Psoas muscle (tissue), 7 donors: ENCODE measurements at regions not wholly inside any gene's neighbourhood (a gene's known extent, or its start where the extent isn't known, plus 50 kb on each side); places are given as distances from the start of the nearest gene placed in this dataset.

Experiments used
- ATAC-seq, 4 donors: fragments of 200-7000 bp; cut with Tn5 transposase; one replicate each; pipeline ENCODE4 v1.9.1; 2020; ENCODE audit warnings: moderate library complexity in 3 of 4, mild to moderate bottlenecking in 2 of 4
- DNase-seq, 2 donors: peaks; one replicate each; pipeline ENCODE4 v3.0.0-alpha.2; 2020
- H3K27ac ChIP-seq: fragments of 200-600 bp; one replicate; pipeline ENCODE4 v1.8.0; 2022
- H3K27me3 ChIP-seq, 3 donors: fragments of 200-600 bp in 1 of 3; one replicate each; pipeline versions ENCODE4 v1.6.1 to v1.8.0; 2013 to 2022; ENCODE audit warnings: low read length in 2 of 3, mild to moderate bottlenecking in 2 of 3, moderate library complexity in 1 of 3; ENCODE audit not compliant: insufficient read depth in 3 of 3
- H3K36me3 ChIP-seq, 2 donors: fragments of 200-600 bp in 1 of 2; one replicate each; pipeline versions ENCODE4 v1.6.1 to v1.8.0; 2013 to 2022; ENCODE audit warnings: low read depth in 1 of 2, mild to moderate bottlenecking in 1 of 2, moderate library complexity in 1 of 2; ENCODE audit not compliant: insufficient read depth in 1 of 2
- H3K4me1 ChIP-seq: fragments of 200-600 bp; one replicate; pipeline ENCODE4 v1.8.0; 2022
- H3K4me3 ChIP-seq: fragments of 200-600 bp; one replicate; pipeline ENCODE4 v1.8.0; 2022; ENCODE audit warnings: mild to moderate bottlenecking
- H3K9me3 ChIP-seq: fragments of 200-600 bp; one replicate; pipeline ENCODE4 v1.8.0; 2022
- WGBS, 3 donors: extraction: QIAGEN DNeasy Blood & Tissue Kit; methylation state at CpG; one replicate each; pipeline versions ENCODE4 v1.1.6 to v1.1.7; 2013; 5-methylcytosine and 5-hydroxymethylcytosine counted together
- intact Hi-C, 2 donors: fragments of 100-400 bp; cut with DNase I; formaldehyde crosslinking; loops; one replicate each; pipeline versions ENCODE4 v1.11.0 to v1.14.2; 2022
- TF ChIP-seq, protein P1 (sequence below): fragments of 200-600 bp; IDR thresholded peaks from one replicate; pipeline ENCODE4 v1.8.0; 2022; ENCODE audit warnings: antibody characterized with exemption
- donor health status: healthy with polysubstance abuse.
- donor health status: DM: no; HTN: no; CAD: no; lungs with moderate emphysema.
- donor health status: Bipolar disorder and iron deficiency.
- donor health status: healthy.
- donor health status: DM: yes; HTN: yes; CAD: no.
- donor health status: DM: no; HTN: no; CAD: no.
- donor health status: DM: yes; HTN: yes; CAD: no.

DNA sequence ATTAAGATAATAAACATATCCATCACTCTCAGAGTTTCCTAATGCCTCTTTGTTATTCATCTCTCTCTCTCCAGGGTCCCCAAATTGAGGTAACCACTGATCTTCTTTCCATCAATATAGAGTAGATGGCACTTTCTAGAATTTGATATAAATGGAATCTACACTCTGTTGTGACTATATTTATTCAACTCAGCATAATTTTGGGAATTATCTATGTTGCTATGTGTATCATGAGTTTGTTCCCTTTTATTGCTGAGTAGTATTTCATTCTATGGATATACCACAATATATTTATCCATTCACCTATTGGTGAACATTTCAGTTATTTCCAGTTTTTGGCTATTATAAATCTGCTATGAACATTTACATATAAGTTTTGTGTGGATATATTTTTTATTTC, 230.7 kb downstream of the HLX start:
- Histone ChIP-seq H3K36me3 (no peaks in the 10 kb centered on the region), H3K27me3 (no peaks in the 10 kb centered on the region), H3K4me3 (no peak overlapping the region), H3K27ac (no peak overlapping the region), H3K4me1 (no peaks in the 10 kb centered on the region), H3K9me3 (no peaks in the 10 kb centered on the region)
- intact Hi-C loops: loop anchor here in 1 of 2 donors (10.0 kb wide), 1 partner anchor 225 kb away; no protein-coding TSS in a partner anchor
- DNase-seq: no peak
- no peak for ATAC-seq
- TF ChIP-seq, protein P1, sequence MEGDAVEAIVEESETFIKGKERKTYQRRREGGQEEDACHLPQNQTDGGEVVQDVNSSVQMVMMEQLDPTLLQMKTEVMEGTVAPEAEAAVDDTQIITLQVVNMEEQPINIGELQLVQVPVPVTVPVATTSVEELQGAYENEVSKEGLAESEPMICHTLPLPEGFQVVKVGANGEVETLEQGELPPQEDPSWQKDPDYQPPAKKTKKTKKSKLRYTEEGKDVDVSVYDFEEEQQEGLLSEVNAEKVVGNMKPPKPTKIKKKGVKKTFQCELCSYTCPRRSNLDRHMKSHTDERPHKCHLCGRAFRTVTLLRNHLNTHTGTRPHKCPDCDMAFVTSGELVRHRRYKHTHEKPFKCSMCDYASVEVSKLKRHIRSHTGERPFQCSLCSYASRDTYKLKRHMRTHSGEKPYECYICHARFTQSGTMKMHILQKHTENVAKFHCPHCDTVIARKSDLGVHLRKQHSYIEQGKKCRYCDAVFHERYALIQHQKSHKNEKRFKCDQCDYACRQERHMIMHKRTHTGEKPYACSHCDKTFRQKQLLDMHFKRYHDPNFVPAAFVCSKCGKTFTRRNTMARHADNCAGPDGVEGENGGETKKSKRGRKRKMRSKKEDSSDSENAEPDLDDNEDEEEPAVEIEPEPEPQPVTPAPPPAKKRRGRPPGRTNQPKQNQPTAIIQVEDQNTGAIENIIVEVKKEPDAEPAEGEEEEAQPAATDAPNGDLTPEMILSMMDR: no peak

DNA sequence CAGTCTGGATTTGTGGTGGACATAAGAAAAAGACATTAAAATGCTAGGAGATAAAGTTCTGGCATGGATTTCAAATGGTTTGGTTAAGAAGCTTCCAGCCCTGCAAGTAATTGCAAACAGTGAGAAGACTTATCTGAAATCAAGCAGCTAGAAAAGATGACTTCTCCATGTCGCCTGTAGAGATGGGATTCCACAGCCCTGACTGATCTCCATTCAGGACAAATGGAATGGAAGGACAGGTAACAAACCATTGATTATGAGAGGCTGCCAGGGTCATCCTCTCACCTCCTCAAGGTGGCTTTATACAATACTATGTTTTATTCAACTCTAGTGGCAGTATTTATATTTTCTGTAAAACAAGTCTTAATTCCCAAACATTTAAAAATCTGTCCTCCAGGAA, 237.9 kb downstream of the HLX start:
- H3K4me1 ChIP-seq: peaks cover 38% of the 10 kb centered on the region
- no peaks in the 10 kb centered on the region for H3K27me3 ChIP-seq
- intact Hi-C loops: loop anchor here in 1 of 2 donors (5.0 to 10.0 kb wide), 2 partner anchors 80 to 232 kb away; no protein-coding TSS in a partner anchor
- peak overlapping the region; percentile 94 for H3K27ac ChIP-seq
- ATAC-seq (no peak), DNase-seq (no peak)
- TF ChIP-seq, protein P1: no peak
- H3K9me3 ChIP-seq: no peaks in the 10 kb centered on the region
- no peaks in the 10 kb centered on the region for H3K36me3 ChIP-seq
- WGBS, 3 donors: 23 to 73% (median 43%) methylated on average over 1 of the region's 1 CpG
- no peak overlapping the region for H3K4me3 ChIP-seq

DNA sequence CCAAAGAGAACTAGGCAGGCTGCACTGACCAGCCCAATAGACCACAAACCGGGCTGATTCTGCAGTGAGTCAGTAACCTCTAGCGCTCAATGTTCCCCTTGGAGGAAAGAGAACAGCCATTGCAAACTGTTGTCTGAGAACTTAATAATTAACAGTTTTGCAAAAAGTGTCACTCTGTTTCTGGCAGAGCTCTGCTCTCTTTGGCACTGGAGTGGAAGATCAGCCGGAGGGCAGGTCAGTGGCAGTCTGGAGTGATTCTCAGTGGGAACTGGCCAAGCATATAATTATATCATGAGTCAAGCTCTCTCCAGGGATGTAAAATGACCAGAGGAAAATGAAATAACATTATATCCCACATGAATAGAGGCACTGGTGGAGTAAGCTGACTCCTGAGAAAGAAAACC, 238.3 kb downstream of the HLX start:
- peak; percentile 46 to 73 for DNase-seq
- peak; percentile 90 to 97 (median 94) for ATAC-seq
- H3K4me3 ChIP-seq: no peak overlapping the region
- TF ChIP-seq, protein P1: no peak
- peak overlapping the region; percentile 94 for H3K27ac ChIP-seq
- H3K36me3 ChIP-seq: no peaks in the 10 kb centered on the region
- peaks cover 38% of the 10 kb centered on the region for H3K4me1 ChIP-seq
- intact Hi-C loops: loop anchor here in 1 of 2 donors (5.0 to 10.0 kb wide), 2 partner anchors 80 to 233 kb away; no protein-coding TSS in a partner anchor
- WGBS, 3 donors: 16 to 38% (median 20%) methylated on average over 3 of the region's 3 CpGs
- H3K9me3 ChIP-seq: no peaks in the 10 kb centered on the region
- no peaks in the 10 kb centered on the region for H3K27me3 ChIP-seq

DNA sequence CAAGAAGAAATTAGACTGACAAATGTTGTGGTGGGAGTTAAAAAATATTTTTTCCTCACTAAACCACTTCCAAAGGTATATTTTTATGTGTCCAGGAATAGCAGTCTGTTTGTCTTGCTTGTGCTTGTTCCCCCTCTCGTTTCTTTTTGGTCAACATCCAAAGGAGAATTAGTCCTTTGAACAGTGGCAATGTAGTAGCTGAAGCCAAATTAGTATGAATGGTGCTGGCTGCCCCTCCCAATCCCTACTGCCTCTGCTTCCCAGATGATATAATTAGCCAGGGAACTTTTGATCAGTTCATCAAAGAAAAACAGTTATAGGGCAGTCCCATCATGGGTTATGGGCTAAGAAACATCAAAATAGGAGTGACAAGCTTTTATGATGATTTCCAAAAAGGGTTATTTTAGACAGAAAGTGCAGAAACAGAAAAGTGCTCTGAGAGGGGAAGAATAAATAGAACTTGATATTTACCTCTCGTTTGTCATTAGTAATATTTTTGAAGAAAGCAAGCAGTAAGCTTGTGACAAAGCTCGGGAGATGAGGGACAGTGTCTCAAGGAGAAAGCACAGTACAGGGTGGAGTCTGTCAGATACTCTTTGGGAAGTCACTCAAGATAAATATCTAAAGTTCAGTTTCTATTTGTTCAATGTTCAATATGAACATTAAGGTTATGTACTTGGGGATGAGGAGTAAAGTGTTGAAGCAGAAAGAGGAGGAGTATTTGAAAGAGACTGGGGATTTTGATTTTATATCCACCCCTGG, 239.1 kb downstream of the HLX start:
- TF ChIP-seq, protein P1: no peak
- H3K9me3 ChIP-seq: no peaks in the 10 kb centered on the region
- DNase-seq (no peak), ATAC-seq (peak in 3 of 4 donors; percentile 20 to 54 (median 42))
- peak overlapping the region; percentile 94 for H3K27ac ChIP-seq
- H3K4me1 ChIP-seq: peaks cover 38% of the 10 kb centered on the region
- 19 to 31% (median 22%) methylated on average over 3 of the region's 3 CpGs for WGBS, 3 donors
- H3K36me3 ChIP-seq: no peaks in the 10 kb centered on the region
- intact Hi-C loops: loop anchor here in 1 of 2 donors (5.0 to 10.0 kb wide), 2 partner anchors 81 to 234 kb away; no protein-coding TSS in a partner anchor
- peak overlapping the region; percentile 28 for H3K4me3 ChIP-seq
- no peaks in the 10 kb centered on the region for H3K27me3 ChIP-seq
